GM19397 (cell line): ENCODE measurements at regions not wholly inside any gene's neighbourhood (a gene's known extent, or its start where the extent isn't known, plus 50 kb on each side); places are given as distances from the start of the nearest gene placed in this dataset.
"Not testable (repeated sequence)": the region's sequence is repeated elsewhere in the genome, so short reads cannot be mapped to it uniquely, and the experiment has no call there.

Experiments
- ATAC-seq: cut with Tn5 transposase; IDR thresholded peaks from one replicate; pipeline ENCODE4 v1.9.1; 2021; ENCODE audit warnings: mild to moderate bottlenecking, moderate library complexity; ENCODE audit not compliant: unreplicated experiment

DNA sequence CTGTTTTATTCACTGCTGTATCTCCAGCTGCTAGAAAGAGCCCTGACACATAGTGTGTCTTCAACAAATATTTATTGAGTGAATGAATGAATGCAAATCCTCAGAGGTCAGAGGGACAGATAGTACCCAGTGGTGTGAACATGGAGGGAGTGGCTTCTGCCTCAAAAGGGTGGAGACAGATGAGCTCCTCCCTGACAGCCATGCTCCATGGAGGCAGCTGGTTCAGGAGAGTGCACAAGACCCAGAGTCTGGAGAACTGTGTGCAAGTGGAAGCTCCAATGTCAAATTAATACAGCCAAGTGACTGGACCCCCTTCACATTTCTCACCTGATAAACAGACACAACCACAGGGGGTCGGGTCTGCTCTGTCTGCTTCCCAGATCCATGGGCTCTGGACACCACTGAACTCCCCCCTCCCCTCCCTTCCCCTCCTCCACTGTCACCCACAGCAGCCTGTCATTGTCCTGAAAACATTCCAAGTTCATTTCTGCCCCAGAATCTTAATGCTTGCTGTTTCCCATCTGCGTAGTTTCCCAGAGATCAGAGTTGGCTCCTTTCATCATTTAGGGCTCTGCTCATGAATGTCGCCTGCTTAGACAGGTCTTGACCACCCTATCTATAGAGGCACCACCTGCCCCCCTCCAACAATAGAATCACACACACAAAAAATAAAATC, 312.9 kb upstream of the PODXL start:
- no peak for ATAC-seq

DNA sequence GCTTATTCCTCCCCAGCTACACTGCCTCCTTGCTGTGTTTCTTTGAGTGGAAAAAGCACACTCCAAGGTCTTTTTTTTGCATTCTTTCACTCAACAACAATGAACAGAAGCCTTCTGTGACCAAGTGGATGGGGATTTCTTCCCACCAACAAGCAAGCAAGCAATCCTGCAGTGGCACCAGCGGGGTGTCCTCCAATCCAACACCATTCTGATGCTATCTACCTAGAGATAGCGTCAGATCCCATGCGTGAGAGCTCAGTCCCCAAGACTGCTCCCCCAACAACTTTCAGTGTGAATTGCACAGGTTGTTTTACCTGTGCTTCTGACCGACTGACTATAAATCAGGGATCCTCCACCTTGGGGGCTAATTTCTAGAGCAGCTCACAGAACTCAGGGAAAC, 311.0 kb upstream of the PODXL start:
- ATAC-seq = no peak

DNA sequence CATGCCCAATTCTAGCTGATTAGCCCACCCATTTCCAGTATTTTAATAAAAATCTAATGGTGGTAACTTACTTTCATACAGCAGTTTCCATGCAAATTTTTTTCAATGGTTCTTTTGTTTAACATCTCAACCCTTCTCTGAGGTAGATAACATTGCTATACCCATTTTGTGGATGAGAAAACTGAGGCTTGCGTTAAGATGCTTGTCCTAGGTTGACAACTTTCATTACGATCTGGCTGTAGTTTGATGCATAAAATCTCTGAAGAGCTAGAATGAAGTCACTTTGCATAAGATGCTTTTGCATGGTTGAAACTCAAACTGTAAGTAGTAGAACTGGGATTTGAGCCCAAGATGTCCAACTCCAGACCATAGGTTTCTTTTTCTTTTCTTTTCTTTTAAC, 309.5 kb upstream of the PODXL start:
- ATAC-seq = no peak

DNA sequence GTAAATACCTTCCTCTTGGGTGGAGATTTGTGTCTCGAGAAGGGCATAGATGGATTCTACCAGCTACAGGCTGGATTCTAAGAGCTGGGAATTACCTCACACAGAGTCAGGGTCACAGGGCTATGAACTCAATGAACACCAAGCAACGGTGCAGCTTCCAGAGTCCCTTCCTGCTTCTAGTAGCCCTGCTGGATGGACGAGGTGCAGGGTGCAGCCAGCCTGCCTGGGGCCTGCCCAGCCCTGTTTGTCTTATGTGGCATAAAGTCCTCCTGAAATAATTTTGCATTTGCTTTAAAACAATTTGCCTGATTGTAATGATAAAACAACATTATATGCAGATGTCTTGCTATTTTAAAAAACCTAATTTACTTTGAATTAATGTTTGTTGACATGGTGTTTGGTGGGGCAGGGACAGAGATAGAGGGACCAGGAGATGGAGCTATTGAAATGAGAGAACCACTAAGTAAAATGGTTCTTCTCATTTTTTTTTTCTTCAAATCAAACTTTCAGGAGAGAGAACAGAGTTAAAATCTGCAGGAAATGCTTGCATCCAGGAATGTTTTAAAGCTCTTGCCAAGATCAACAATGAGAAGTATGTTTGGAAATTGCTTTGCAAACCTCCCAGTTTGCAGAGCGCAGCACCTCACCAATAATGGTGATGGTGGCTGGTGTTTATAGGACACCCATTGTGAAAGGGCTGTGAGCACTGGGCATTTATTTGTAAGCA, 305.4 kb upstream of the PODXL start:
- no peak for ATAC-seq

DNA sequence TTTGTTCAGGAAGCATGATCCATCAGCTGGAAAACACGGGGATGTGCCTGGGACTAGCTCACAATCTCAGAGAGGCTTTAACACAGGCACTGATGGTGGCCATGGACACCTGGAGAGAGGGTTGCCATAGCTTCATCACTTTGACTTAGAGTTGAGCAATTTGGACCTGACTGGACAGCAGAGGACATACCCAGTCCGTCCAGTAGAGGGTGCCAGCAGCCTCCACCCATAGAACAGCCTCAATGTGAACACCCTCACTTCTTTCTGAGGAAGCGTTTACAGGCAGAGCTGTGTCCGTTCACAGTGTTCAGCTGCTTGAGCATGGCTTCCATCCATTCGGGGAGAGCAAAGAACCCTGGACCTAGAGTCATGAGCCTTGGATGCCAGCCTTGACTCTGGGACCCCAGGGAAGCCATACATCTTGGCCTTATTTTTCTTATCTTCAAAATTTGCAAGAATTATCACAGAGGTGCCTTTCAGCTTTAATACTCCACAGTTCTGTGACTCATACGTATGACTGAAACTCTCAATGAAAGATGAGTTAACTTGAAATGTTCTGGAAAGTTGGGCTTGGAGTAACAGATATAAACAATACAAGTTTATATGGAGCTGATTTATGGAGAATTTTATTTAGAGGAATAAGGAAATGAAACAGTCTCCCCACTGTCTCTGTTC, 302.9 kb upstream of the PODXL start:
- no peak for ATAC-seq

DNA sequence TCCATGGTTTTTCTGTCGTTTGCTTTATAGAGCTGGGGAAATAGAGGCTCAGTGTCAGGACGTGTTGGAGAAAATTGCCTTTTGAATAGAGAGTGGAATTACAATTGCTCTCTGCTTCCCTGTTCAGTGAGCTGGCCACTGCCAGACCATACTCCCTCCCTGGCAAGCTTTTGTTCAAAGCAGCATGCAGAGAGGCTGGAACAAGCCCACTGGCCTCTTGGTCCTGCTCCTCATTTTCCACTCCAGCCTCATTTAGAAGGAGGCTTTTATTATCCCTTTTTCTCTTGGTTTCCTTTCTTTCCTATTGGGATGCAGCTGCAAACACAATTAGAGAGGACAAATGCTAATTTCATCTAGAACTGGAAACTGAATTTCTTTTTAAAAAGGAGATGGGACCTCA, 302.2 kb upstream of the PODXL start:
- no peak for ATAC-seq

DNA sequence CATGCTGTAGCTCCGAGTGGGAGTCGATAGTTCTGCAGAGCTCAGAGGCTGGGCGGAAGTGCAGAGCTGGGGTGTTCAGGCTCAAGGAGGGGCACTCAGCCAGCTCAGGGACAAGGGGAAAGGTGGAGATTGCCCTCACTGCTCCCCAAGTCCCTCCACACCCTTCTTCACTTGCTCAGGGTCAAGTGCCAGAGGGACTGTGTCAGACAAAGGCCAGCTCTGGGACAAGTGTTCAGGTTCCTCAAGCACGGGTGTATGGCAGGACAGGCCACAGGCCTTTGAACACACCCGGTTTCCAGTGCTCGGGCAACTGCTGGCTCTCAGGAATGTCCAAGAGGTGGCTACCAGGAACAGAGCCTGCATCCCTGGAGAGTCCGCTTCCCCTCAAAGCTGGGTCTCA, 293.0 kb upstream of the PODXL start:
- ATAC-seq = no peak

DNA sequence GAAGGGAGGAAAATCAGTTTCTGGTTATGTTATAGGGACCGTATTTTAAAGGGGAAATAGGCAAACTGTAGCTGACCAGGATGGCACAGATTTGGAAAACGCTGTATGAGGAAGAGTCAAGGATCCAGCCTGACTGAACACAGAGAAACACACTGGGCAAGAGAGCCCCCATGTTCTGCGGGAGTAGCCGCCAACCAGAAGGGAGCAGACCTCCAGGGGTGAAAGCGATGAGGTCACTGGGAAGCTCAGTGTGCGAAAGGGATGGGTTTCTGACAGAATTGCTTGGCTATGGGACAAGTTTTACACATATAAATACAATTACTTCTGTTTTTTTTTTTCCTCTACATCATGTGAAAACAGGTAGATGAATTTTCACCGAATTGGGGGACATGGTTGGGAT, 291.6 kb upstream of the PODXL start:
- ATAC-seq = no peak

DNA sequence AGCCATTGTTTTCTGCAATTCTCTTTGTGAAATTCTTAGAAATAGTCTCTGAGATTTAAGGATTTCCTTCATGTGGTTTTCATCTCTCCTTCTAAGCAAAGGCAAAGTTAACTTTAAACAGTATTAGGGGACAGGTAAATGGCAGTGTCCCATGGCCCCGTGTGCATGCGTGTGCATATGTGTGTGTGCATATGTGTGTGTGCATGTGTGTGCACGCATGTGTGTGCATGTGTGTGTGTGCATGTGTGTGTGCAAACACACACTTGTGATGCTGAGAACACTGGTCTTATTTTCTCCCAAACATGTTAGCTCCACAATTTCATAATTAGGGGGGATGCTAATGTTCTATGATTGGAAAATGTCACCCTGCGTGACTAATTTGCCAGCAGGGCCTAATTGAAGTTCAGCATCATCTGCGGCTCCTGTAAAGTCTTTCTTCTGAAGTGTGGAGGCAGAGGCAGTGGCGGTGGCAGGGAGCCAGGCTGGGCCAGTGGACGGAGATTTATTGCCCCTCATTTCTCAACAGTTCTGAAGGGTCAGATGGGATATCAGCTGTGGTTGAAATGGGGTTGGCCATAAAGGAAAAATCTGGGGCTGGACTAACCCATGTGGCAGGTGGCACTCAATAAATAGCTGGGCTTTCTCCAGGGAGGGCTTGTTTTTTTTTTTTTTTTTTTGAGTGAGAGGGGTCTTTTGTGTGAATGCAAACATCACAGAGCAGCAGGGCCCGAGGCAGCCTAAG, 289.3 kb upstream of the PODXL start:
- no peak for ATAC-seq

DNA sequence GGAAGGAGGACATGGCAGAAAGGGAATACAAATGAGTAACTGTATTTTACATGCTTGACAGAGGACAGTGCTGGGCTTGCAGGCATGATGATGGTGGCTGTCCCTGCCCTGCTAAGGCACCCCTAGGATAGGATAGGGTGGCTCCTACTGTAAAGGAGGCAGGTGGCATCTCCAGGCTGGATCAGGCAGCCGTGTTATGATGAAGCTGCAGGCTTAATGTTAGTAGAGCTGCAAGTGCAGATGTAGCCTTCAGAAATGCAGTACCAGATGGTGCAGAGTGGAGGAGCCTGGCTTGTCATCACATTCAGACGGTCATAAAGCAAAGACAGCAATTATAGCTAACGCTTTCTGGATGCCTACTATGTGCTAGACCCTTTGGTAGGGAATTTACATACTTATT, 287.9 kb upstream of the PODXL start:
- no peak for ATAC-seq

DNA sequence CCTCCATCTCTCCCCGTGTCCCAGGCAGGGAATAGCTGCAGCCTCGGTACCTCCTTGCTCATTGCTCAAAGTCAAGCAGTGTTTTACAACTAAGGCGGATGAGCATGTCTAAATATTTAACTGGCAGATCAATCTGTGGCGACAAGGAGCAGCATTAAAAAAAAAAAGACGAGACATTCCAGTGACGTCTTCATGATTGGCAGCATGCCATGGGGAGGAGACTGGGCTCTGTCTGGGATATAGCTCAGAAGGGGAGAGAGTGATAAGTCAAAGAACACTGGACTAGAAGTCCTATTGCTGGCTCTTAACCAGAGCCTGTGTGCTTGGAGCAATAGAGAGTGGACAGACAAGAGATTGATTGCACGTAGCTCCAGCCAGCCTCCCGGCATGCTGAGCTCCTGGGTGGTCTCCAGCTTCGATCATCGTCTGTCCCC, 287.5 kb upstream of the PODXL start:
- no peak for ATAC-seq

DNA sequence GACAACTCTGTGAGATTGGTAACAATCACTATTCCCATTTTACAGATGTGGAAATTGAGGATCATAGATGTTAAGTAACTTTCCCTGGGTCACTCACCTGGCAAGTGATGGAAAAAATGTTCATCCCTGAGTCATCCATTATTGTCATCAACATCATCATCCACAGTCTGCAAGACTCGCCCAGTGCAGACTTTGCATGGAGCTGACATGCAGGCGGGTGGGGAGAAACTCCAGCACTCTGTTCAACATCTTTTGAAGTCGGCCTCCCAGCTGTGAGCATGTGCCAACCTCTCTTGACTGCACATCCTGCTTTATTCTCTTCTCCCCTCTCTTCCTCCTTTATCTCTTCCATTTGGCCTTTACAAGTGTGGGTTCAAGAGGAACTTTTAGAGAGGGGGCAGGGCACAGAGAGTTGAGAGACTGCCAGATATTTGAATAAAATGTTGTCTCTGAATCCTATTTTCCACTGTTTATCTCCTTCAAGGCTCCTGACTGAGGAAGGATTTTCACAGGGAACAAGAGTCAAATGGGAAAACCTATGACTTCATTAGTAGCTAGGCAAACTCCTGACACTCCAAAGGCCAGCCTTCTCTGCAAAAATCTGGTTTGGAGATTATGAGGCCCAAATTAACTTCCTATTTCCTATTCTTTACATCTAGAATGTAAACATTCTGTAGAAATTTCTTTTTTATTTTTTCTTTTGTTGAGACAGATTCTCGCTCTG, 283.7 kb upstream of the PODXL start:
- no peak for ATAC-seq

DNA sequence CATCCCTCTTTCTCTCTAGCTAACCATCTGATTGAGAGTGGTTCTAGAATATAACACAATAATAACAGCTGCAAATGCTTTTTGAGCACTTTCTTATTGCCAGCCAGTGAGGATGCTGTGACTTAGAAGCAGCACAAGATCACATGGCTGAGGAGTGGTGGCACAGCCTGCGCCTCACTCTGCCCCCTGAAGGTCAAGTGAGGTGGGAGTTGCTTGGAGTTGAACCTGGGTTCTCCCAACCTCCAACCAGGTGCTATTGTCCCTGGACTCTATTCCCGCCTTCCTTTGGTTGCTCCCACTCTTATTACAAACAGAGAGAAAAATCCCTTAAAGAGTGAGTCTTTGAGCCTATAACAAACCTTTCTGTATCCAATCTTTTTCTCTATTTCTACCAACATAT, 280.3 kb upstream of the PODXL start:
- no peak for ATAC-seq

DNA sequence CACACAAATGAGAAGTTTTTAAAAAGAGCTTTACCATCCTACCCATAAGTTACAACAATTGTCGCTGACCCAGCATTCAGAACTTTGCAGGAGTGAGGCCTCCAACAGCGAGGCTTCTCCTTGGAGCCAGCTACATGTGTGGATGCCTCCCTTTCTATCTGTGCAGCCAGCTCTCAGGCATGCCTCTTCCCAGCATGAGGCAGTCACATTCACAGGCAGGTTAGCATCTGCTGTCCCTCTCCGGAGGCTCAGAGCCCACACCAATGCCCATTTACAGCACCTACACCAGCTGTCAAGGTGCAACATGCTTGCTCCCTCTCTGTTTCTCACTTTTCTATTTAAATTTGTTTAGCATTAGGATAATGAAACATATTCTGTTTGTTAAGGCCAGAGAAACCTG, 278.7 kb upstream of the PODXL start:
- ATAC-seq = no peak

DNA sequence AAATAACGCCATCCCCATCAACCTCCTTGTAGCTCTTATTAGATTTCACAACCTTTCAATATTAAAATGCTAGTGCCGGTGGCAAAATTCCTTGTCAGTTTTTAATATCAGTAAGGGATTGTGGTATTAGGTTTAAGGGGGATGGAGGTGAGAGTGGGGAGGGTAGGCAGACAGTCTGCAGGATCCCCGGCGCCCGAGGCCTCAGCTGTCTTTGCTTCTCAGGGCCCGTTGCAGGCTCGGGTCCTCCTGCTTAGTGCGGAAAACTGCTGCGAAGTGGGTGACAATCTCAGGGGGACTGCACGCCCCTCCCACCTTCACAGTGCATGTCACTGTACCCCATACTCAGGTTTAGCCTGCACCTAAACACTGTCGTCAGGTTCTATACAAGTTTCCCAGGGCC, 274.3 kb upstream of the PODXL start:
- no peak for ATAC-seq

DNA sequence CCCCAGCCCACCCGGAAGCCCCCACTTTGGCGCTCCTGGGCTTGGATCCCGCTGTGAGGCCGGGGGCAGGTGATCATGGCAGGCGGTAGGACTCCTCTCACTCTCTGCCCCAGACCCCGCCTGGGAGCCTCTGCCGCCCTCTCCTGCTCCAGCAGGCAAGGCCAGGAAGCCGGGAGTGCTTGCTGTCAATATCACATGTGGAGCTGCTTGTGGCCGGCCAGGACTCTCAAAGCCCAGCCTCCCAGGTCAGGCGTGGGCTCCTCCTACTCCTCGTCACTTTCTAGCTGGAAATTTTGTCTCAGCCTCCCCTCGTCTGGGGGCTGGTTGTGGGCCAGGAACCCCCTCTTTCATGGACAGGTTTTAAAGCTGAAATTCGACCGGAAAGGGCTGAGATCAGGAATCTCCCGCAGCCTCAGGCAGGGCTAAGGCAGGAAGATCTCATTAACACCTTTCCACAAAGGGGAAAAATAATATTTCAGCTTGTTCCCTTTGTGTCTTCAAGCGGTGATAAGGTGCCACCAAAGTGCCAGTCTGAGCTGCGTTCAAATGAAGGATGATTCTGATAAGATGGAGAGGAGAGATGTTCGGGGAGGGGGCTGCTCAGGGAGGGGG, 273.6 kb upstream of the PODXL start:
- no peak for ATAC-seq

DNA sequence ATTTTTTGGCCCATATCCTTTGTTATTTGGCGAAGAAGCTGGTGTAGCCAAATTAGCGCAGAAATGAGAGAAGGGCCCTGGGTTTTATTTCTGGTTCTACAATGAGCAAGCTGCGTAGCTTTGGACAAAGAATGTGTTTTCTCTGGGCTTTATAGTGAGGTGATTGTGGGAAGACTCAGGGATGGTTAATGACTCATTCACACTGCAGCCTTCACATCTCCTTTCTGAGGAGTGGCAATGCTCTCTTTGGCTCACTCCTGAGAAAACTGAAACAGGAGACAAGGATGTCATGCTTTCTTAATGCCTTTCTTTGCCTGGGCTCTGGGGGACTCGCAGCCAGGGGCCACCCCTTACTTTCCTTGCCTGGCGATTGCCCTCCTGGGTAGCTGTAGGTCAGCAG, 271.0 kb upstream of the PODXL start:
- no peak for ATAC-seq

DNA sequence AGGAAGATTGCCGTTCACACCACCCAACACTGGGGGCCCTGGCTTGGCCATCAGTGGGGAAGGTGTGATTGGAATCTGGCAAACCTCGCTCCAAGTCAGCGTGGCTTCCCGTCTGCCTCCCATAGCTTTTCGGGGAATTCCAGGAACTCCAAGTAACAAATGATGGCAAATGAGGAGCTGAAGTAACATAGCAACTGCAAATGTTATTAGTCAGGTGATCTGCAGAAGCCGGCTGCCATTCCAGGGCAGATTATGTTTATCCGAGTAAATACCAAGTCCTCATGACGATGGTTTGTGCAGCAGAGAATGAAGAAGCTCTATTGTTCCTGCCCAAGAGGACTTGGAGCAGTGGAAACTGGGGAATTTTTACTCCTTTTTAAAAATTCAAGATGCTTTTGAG, 270.5 kb upstream of the PODXL start:
- no peak for ATAC-seq

DNA sequence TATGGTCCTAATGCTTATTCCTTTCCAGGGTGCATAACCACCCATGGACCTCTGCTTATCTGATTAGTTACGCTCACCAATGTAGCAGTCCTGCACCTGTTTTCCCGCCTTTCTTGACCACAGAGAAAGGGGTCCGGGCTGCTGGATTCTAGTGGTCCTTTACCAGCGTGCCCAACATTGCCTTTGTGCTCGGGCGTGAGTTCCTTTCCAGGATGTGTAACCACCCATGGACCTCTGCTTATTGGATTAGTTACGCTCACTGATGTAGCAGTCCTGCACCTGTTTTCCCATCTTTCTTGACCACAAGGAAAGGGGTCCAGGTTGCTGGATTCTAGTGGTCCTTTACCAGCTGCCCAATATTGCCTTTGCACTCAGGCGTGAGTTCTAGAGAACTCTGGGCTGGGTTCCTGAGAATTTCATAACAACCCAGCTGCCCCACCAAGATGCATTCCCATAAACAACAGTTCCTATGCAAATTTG, 267.6 kb upstream of the PODXL start:
- not testable (repeated sequence) for ATAC-seq

DNA sequence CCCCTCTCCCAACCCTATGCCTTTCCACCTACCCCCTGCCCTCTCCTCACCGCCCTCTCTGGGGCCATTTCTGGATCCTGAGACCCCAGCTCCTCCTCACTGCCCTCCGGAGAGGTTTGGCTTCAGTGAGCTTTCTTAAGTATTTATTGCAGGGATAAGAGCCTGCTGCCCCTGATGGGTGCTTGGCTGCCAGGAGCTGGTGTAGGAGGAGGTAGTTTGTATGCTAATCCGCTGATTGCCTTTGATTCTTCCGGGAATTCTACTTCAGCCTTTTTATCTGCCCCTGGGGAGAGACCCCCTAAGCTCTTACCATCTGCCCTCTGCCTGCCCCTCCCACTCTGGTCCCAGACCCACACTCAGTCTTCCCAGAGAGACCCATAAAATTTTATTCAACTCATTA, 263.5 kb upstream of the PODXL start:
- no peak for ATAC-seq
